ENCODE measurements at regions not wholly inside any gene's neighbourhood (a gene's known extent, or its start where the extent isn't known, plus 50 kb on each side); places are given as distances from the start of the nearest gene placed in this dataset.

GRCh38 chr10:120394446-120394845 is 62.6 kb upstream of the PLPP4 start:
- Mint-ChIP-seq H3K36me3 (ENCODE audit: low read depth) (no peaks in the 10 kb centered on the region), H3K4me3 (ENCODE audit: unreplicated experiment) (no peak overlapping the region), H3K9me3 (ENCODE audit: low read depth) (peaks cover 6% of the 10 kb centered on the region), H3K4me1 (ENCODE audit: low read depth) (no peaks in the 10 kb centered on the region), H3K27ac (ENCODE audit: unreplicated experiment) (no peak overlapping the region), H3K27me3 (ENCODE audit: low read depth) (peaks cover 1% of the 10 kb centered on the region)
- no peak for DNase-seq (ENCODE audit: low spot score)
- TF ChIP-seq CTCF (IDR thresholded peaks at IDR 0.05) = no peak

GRCh38 chr10:120396228-120396627 is 60.8 kb upstream of the PLPP4 start:
- Mint-ChIP-seq H3K4me1 (ENCODE audit: low read depth) (no peaks in the 10 kb centered on the region), H3K27ac (ENCODE audit: unreplicated experiment) (no peak overlapping the region), H3K4me3 (ENCODE audit: unreplicated experiment) (no peak overlapping the region), H3K9me3 (ENCODE audit: low read depth) (peaks cover 6% of the 10 kb centered on the region), H3K36me3 (ENCODE audit: low read depth) (no peaks in the 10 kb centered on the region), H3K27me3 (ENCODE audit: low read depth) (peaks cover 1% of the 10 kb centered on the region)
- TF ChIP-seq CTCF (IDR thresholded peaks at IDR 0.05) = no peak
- DNase-seq (ENCODE audit: low spot score) = no peak

- H3K27ac Mint-ChIP-seq (ENCODE audit: unreplicated experiment) = no peak overlapping the region
- TF ChIP-seq CTCF (IDR thresholded peaks at IDR 0.05) = no peak
- no peaks in the 10 kb centered on the region for H3K27me3 Mint-ChIP-seq (ENCODE audit: low read depth)
- no peaks in the 10 kb centered on the region for H3K36me3 Mint-ChIP-seq (ENCODE audit: low read depth)
- peaks cover 6% of the 10 kb centered on the region for H3K9me3 Mint-ChIP-seq (ENCODE audit: low read depth)
- H3K4me1 Mint-ChIP-seq (ENCODE audit: low read depth) = no peaks in the 10 kb centered on the region
- DNase-seq (ENCODE audit: low spot score) = no peak
- H3K4me3 Mint-ChIP-seq (ENCODE audit: unreplicated experiment) = no peak overlapping the region
These were observed 58.8 kb upstream of the PLPP4 start for GRCh38 chr10:120398180-120398579.

GRCh38 chr10:120400601-120401000 is 56.4 kb upstream of the PLPP4 start:
- H3K4me3 Mint-ChIP-seq (ENCODE audit: unreplicated experiment) = no peak overlapping the region
- no peaks in the 10 kb centered on the region for H3K4me1 Mint-ChIP-seq (ENCODE audit: low read depth)
- no peaks in the 10 kb centered on the region for H3K27me3 Mint-ChIP-seq (ENCODE audit: low read depth)
- H3K36me3 Mint-ChIP-seq (ENCODE audit: low read depth) = no peaks in the 10 kb centered on the region
- no peak overlapping the region for H3K27ac Mint-ChIP-seq (ENCODE audit: unreplicated experiment)
- H3K9me3 Mint-ChIP-seq (ENCODE audit: low read depth) = peaks cover 15% of the 10 kb centered on the region
- no peak for DNase-seq (ENCODE audit: low spot score)
- TF ChIP-seq CTCF (IDR thresholded peaks at IDR 0.05) = no peak

- no peak for DNase-seq (ENCODE audit: low spot score)
- no peak for TF ChIP-seq CTCF (IDR thresholded peaks at IDR 0.05)
- H3K27ac Mint-ChIP-seq (ENCODE audit: unreplicated experiment) = no peak overlapping the region
- no peaks in the 10 kb centered on the region for H3K36me3 Mint-ChIP-seq (ENCODE audit: low read depth)
- no peaks in the 10 kb centered on the region for H3K4me1 Mint-ChIP-seq (ENCODE audit: low read depth)
- H3K27me3 Mint-ChIP-seq (ENCODE audit: low read depth) = no peaks in the 10 kb centered on the region
- H3K4me3 Mint-ChIP-seq (ENCODE audit: unreplicated experiment) = no peak overlapping the region
- H3K9me3 Mint-ChIP-seq (ENCODE audit: low read depth) = peaks cover 15% of the 10 kb centered on the region
These were observed 54.8 kb upstream of the PLPP4 start for GRCh38 chr10:120402147-120402766.

Measured in chondrocyte (in vitro differentiated cells).